ENCODE measurements at regions not wholly inside any gene's neighbourhood (a gene's known extent, or its start where the extent isn't known, plus 50 kb on each side); places are given as distances from the start of the nearest gene placed in this dataset.

DNA sequence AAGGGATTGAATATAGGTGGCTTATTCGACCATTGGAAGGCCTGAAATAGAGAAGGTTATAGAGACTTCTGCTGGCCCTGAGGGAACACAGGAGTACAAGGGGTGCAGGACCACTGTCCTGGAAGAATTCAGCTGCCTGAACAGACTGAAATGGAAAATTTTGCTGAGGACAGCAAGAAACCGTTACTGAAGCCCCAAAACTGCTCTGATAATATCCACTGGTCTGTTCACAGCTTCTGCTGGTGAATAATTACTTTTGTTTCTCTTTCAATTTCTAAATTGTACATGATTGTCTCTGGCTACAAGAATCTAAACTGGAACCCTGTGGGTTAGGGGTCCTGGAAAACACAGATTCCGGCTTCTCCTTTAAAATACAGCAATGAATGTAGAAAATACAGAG lies 218.5 kb upstream of the CDH12 start:
- no peak overlapping the region for H3K4me3 ChIP-seq (ENCODE audit: low read length)
- TF ChIP-seq, protein P1, sequence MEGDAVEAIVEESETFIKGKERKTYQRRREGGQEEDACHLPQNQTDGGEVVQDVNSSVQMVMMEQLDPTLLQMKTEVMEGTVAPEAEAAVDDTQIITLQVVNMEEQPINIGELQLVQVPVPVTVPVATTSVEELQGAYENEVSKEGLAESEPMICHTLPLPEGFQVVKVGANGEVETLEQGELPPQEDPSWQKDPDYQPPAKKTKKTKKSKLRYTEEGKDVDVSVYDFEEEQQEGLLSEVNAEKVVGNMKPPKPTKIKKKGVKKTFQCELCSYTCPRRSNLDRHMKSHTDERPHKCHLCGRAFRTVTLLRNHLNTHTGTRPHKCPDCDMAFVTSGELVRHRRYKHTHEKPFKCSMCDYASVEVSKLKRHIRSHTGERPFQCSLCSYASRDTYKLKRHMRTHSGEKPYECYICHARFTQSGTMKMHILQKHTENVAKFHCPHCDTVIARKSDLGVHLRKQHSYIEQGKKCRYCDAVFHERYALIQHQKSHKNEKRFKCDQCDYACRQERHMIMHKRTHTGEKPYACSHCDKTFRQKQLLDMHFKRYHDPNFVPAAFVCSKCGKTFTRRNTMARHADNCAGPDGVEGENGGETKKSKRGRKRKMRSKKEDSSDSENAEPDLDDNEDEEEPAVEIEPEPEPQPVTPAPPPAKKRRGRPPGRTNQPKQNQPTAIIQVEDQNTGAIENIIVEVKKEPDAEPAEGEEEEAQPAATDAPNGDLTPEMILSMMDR (conservative IDR thresholded peaks at IDR 0.05; ENCODE audit: low read length): no peak
- no peak for DNase-seq (ENCODE audit: low read depth)

DNA sequence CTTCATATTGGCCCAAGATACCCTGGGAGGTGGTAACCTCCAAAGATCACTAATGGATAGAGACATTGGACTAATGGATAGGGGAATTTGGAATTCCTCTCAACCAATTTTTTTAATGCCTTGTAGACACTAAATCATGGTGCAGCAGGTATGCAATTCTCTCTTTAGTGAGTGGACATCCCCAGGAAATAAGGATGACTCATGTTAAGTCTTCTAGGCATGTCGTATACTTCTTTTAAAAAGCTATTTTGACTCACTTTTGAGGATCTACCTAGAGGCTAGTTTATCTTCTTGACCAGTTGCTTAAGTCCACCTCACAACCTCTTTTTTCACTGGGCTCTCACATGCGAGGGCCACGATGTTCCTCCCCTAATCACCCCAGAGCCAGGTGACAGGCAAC lies 211.6 kb upstream of the CDH12 start:
- TF ChIP-seq, protein P1 (conservative IDR thresholded peaks at IDR 0.05; ENCODE audit: low read length): no peak
- no peak for DNase-seq (ENCODE audit: low read depth)
- no peak overlapping the region for H3K4me3 ChIP-seq (ENCODE audit: low read length)

DNA sequence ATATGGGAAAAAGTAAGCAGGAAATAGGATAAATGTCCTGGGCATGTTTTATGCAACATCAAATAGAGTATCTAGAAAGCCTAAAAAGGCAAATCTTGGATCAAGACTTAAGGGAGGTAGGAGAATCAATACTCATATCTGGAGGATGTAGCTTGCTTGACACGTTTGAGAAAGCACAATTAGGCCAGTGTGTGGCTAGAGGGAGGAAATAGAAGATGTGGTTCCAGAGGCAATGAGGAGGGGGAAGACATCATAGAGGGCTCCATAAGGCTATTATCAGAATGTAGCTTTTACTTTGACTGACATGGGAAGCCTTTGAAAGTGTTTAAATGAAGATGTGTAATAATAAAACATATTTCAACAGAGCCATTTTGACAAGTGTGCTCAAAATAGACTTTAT lies 200.7 kb upstream of the CDH12 start:
- no peak overlapping the region for H3K4me3 ChIP-seq (ENCODE audit: low read length)
- no peak for DNase-seq (ENCODE audit: low read depth)
- TF ChIP-seq, protein P1 (conservative IDR thresholded peaks at IDR 0.05; ENCODE audit: low read length): no peak

DNA sequence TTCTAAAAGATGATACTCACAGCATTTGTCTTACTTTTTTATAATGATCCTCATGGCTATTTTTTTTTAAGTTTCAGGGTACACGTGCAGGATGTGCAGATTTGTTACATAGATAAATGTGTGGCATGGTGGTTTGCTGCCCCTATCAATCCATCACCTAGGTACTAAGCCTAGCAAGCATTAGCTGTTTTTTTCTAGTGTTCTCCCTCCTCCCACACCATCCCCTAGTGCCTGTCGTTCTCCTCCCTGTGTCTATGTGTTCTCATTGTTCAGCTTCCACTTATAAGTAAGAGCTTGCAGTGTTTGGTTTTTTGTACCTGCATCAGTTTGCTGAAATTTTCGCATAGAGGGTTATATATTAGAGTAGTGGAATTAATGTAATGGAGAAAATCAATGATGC lies 189.1 kb upstream of the CDH12 start:
- TF ChIP-seq, protein P1 (conservative IDR thresholded peaks at IDR 0.05; ENCODE audit: low read length): no peak
- DNase-seq (ENCODE audit: low read depth): no peak
- no peak overlapping the region for H3K4me3 ChIP-seq (ENCODE audit: low read length)

DNA sequence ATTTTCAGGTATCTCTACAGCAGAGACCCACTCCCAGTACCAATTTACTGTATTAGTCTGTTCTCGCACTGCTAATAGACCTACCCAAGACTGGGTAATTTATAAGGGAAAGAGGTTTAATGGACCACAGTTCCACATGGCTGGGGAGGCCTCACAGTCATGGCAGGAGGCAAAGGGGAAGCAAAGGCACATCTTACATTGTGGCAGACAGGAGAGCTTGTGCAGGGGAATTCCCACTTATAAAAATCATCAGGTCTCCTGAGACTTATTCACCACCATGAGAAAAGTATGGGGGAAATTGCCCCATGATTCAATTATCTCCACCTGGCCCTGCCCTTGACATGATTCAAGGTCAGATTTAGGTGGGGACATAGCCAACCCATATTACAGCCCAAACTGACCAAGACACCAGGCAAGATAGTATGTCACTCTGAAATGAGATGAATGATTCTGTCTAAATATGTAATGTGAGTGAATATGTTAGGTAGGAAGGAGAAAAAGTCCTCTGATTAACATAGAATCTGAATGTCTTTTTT lies 182.5 kb upstream of the CDH12 start:
- DNase-seq (ENCODE audit: low read depth): no peak
- no peak overlapping the region for H3K4me3 ChIP-seq (ENCODE audit: low read length)
- TF ChIP-seq, protein P1 (conservative IDR thresholded peaks at IDR 0.05; ENCODE audit: low read length): no peak

DNA sequence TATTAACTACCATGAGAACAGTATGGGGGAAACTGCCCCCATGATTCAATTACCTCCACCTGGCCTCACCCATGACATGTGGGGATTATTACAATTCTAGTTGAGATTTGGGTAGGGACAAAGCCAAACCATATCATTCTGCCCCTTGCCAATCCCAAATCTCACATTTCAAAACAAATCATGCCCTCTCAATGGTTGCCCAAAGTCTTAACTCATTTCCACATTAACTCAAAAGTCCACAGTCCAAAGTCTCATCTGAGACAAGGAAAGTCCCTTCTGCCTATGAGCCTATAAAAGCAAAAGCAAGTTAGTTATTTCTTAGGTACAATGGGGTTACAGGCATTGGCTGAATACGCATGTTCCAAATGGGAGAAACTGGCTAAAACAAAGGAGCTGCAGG lies 180.7 kb upstream of the CDH12 start:
- TF ChIP-seq, protein P1 (conservative IDR thresholded peaks at IDR 0.05; ENCODE audit: low read length): no peak
- no peak for DNase-seq (ENCODE audit: low read depth)
- no peak overlapping the region for H3K4me3 ChIP-seq (ENCODE audit: low read length)

DNA sequence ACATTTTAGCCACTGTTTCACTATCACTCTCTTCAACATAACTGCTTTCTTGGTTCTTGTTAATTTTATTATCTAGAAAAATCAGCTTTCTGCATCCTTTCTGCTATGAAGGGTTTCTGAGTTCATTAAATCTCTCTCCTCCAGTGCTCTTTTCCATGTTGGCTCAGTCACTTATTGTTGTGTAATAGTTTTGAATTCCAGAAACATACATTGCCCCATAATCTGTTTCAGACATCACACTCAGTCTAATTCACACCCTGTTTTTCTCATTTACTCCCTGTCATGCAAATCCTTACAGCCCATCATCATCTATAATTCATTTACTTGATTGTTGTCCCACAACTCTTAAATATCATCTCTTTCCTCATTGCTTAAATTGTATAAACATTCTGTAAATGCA lies 176.1 kb upstream of the CDH12 start:
- DNase-seq (ENCODE audit: low read depth): no peak
- TF ChIP-seq, protein P1 (conservative IDR thresholded peaks at IDR 0.05; ENCODE audit: low read length): no peak

More for the DNA sequence above, 176.1 kb upstream of the CDH12 start:
- H3K4me3 ChIP-seq (ENCODE audit: low read length): no peak overlapping the region

Data from AG10803 (cell line).